ENCODE measurements at regions not wholly inside any gene's neighbourhood (a gene's known extent, or its start where the extent isn't known, plus 50 kb on each side); places are given as distances from the start of the nearest gene placed in this dataset.
A peak's percentile ranks its signal among the peaks of the same experiment; 100 is the strongest.

DNA sequence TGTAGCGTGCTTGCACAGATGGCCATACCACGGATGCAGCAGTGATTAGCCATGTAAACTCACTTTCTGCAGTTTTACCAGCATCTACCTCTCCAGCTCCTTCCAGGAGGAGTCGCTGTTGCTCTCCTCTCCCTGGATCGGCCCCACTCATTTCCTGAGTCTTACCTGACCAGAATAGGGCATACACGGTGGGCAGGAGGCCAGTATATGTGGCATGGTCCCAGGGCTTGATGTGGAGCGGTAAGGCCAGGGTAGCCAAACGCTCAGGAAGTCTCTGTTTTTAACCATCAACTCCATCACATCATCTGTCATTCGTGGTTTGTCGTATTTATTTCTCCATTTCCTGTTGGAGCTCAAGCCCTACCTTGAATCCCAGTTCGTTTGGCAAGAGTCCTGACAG, 163.4 kb upstream of the USP24 start:
- no peak overlapping the region for H3K4me3 Mint-ChIP-seq
- TF ChIP-seq, protein P1, sequence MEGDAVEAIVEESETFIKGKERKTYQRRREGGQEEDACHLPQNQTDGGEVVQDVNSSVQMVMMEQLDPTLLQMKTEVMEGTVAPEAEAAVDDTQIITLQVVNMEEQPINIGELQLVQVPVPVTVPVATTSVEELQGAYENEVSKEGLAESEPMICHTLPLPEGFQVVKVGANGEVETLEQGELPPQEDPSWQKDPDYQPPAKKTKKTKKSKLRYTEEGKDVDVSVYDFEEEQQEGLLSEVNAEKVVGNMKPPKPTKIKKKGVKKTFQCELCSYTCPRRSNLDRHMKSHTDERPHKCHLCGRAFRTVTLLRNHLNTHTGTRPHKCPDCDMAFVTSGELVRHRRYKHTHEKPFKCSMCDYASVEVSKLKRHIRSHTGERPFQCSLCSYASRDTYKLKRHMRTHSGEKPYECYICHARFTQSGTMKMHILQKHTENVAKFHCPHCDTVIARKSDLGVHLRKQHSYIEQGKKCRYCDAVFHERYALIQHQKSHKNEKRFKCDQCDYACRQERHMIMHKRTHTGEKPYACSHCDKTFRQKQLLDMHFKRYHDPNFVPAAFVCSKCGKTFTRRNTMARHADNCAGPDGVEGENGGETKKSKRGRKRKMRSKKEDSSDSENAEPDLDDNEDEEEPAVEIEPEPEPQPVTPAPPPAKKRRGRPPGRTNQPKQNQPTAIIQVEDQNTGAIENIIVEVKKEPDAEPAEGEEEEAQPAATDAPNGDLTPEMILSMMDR (IDR thresholded peaks at IDR 0.05): peak; percentile 72
- H3K9me3 Mint-ChIP-seq: no peaks in the 10 kb centered on the region
- H3K27ac Mint-ChIP-seq: no peak overlapping the region
- H3K4me1 Mint-ChIP-seq: peaks cover 17% of the 10 kb centered on the region
- H3K36me3 Mint-ChIP-seq (ENCODE audit: low read depth): no peaks in the 10 kb centered on the region
- H3K27me3 Mint-ChIP-seq (ENCODE audit: low read depth, poor library complexity): peaks cover 16% of the 10 kb centered on the region
- DNase-seq: peak; percentile 70

DNA sequence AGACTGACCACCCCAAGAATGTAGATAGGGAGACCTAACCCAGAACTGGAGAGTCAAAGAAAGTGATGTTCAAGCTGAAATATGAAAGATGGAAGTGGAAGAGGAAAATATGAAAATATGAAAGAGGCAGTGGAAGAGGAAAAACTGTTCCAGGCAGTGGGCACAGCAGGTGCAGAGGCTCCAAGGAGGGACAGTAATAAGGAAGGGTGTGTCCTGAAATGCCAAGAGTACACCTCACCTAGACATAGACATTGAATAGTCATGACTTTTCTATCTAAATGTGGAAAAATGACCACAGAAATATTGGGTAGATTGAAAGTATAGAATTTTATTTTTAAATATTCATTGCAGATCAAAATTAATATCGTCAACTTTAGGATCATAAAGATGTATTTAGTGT, 161.7 kb upstream of the USP24 start:
- Mint-ChIP-seq H3K4me1 (peaks cover 17% of the 10 kb centered on the region), H3K4me3 (no peak overlapping the region), H3K27me3 (ENCODE audit: low read depth, poor library complexity) (peaks cover 17% of the 10 kb centered on the region), H3K36me3 (ENCODE audit: low read depth) (no peaks in the 10 kb centered on the region), H3K27ac (no peak overlapping the region), H3K9me3 (no peaks in the 10 kb centered on the region)
- DNase-seq: no peak
- TF ChIP-seq, protein P1 (IDR thresholded peaks at IDR 0.05): no peak

DNA sequence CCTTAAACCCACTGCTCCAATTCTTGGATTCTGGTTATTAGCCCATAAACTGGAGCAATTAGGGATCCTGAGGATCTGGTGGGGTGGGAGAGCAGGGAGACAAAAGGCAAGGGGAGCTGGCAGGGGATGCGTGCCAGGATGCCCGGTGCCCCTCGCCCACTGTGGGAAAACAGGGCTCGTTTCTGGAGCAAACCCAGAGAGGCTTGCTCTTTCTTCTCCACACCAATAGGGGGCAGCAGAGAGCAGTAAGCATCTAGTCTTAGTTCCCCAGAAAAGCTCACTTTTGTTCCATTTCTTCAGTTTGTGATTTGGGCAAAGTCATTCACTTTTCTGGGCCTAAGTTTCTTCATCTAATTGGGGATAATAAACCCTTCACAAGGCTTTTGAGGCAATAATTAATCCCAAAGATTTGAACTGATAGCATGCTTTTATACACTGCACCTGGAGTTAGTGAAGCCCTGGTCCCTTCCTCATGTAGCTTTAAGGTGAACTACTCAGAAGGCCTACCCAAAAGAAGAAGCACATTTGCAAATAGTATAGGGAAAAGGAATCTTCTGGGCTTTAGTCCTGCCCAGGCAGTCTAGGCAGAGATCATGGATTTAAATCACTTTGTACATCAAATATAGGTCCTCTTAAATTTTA, 160.6 kb upstream of the USP24 start:
- TF ChIP-seq, protein P1 (IDR thresholded peaks at IDR 0.05): peak; percentile 92
- H3K27me3 Mint-ChIP-seq (ENCODE audit: low read depth, poor library complexity): peaks cover 9% of the 10 kb centered on the region
- DNase-seq: peak; percentile 65
- H3K36me3 Mint-ChIP-seq (ENCODE audit: low read depth): no peaks in the 10 kb centered on the region
- H3K4me1 Mint-ChIP-seq: peaks cover 17% of the 10 kb centered on the region
- no peak overlapping the region for H3K4me3 Mint-ChIP-seq
- no peaks in the 10 kb centered on the region for H3K9me3 Mint-ChIP-seq
- no peak overlapping the region for H3K27ac Mint-ChIP-seq

DNA sequence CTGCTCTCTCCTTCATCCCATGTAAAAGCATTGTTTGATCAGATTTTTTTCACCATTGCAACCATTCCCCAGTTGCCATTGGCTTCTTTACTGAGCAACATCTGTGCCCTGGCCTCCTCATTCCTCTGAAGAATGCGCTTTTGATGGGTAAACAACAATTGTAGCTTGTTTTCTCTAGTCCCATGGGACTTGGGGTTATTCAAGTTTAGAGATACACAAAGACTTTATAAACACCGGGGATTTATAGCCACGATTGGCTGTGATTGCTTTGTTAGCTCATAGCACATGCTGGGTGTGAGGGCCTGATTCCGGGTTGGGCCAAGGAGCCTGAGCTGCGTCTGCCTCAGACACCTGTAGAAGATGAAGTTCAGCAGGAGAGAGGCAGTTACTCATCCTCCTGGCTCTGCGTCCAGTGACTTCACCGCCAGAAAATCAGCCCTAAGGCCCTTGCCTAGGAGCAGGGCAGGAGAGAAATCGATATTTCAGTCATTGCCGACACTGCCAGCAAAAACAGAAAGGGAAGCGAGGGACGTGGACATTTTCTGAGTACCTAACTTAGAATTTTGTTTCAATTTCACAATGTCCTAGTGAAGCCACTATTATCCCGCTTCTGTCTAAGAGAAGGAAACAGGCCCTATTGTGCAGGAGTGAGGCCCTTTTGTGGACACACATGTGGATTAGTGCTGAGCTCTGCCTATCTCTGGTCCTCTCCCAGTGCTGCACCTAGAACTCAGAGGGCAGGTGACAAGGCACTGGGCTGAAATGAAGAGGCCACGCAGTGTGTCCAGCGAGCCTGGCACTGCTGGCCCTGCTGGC, 159.8 kb upstream of the USP24 start:
- H3K36me3 Mint-ChIP-seq (ENCODE audit: low read depth): no peaks in the 10 kb centered on the region
- peaks cover 14% of the 10 kb centered on the region for H3K4me1 Mint-ChIP-seq
- peaks cover 10% of the 10 kb centered on the region for H3K27me3 Mint-ChIP-seq (ENCODE audit: low read depth, poor library complexity)
- no peak overlapping the region for H3K27ac Mint-ChIP-seq
- no peak for DNase-seq
- H3K4me3 Mint-ChIP-seq: no peak overlapping the region
- no peaks in the 10 kb centered on the region for H3K9me3 Mint-ChIP-seq
- TF ChIP-seq, protein P1 (IDR thresholded peaks at IDR 0.05): no peak

DNA sequence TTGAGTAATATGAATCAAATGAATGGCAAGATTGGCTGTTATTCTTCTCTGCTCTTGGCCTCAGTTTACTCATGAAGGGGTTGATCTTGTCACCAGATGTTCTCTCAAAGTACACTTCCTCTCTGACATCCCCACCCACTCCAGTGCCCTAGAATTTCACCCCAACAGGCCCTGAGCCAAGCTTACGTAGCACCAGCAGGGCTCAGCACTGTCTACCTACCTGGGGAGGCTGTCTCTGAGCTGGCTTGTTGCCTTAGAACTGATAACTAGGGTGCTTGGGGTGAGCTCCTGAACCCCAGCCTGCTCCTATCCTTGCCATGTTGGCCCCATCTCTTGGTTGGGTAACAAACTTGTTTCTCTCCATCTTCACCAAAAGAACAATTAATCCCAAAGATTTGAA, 159.1 kb upstream of the USP24 start:
- Mint-ChIP-seq H3K4me3 (no peak overlapping the region), H3K9me3 (no peaks in the 10 kb centered on the region), H3K27me3 (ENCODE audit: low read depth, poor library complexity) (peaks cover 14% of the 10 kb centered on the region), H3K36me3 (ENCODE audit: low read depth) (no peaks in the 10 kb centered on the region), H3K27ac (no peak overlapping the region), H3K4me1 (peaks cover 14% of the 10 kb centered on the region)
- TF ChIP-seq, protein P1 (IDR thresholded peaks at IDR 0.05): no peak
- no peak for DNase-seq

Data from nephron progenitor cell (in vitro differentiated cells).